Activated naive CD4-positive, alpha-beta T cell treated with anti-CD3 and anti-CD28 coated beads, Interleukin-2, amount 50 U/mL, for 24 hours (primary cell): ENCODE measurements at regions not wholly inside any gene's neighbourhood (a gene's known extent, or its start where the extent isn't known, plus 50 kb on each side); places are given as distances from the start of the nearest gene placed in this dataset.

Experiments used
- H3K27ac Mint-ChIP-seq: one replicate; pipeline ENCODE4 v1.8.0; 2021; ENCODE audit warnings: mild to moderate bottlenecking, mixed read lengths
- H3K27me3 Mint-ChIP-seq: one replicate; pipeline ENCODE4 v1.8.0; 2021; ENCODE audit warnings: mixed read lengths
- H3K36me3 Mint-ChIP-seq: one replicate; pipeline ENCODE4 v1.8.0; 2021; ENCODE audit warnings: mixed read lengths
- H3K4me1 Mint-ChIP-seq: one replicate; pipeline ENCODE4 v1.8.0; 2021; ENCODE audit warnings: mixed read lengths
- H3K4me3 Mint-ChIP-seq: one replicate; pipeline ENCODE4 v1.8.0; 2021; ENCODE audit warnings: mild to moderate bottlenecking, mixed read lengths
- H3K9me3 Mint-ChIP-seq: one replicate; pipeline ENCODE4 v1.8.0; 2021; ENCODE audit warnings: mixed read lengths

- H3K4me3 Mint-ChIP-seq = no peak overlapping the region
- no peak overlapping the region for H3K27ac Mint-ChIP-seq
- H3K36me3 Mint-ChIP-seq = no peaks in the 10 kb centered on the region
- H3K4me1 Mint-ChIP-seq = peaks cover 31% of the 10 kb centered on the region
- no peaks in the 10 kb centered on the region for H3K9me3 Mint-ChIP-seq
- H3K27me3 Mint-ChIP-seq = no peaks in the 10 kb centered on the region
Measured at GRCh38 chrX:39360101-39360500, 558.8 kb downstream of the MID1IP1 start.

GRCh38 chrX:39361736-39362135 lies 560.5 kb downstream of the MID1IP1 start:
- Mint-ChIP-seq H3K36me3 (no peaks in the 10 kb centered on the region), H3K4me1 (peaks cover 22% of the 10 kb centered on the region), H3K4me3 (no peak overlapping the region), H3K9me3 (no peaks in the 10 kb centered on the region), H3K27ac (no peak overlapping the region), H3K27me3 (no peaks in the 10 kb centered on the region)

- Mint-ChIP-seq H3K4me1 (peaks cover 12% of the 10 kb centered on the region), H3K27me3 (no peaks in the 10 kb centered on the region), H3K4me3 (no peak overlapping the region), H3K27ac (no peak overlapping the region), H3K9me3 (no peaks in the 10 kb centered on the region), H3K36me3 (no peaks in the 10 kb centered on the region)
Measured at GRCh38 chrX:39367416-39367815, 566.2 kb downstream of the MID1IP1 start.

GRCh38 chrX:39372115-39372514 lies 570.9 kb downstream of the MID1IP1 start:
- Mint-ChIP-seq H3K9me3 (no peaks in the 10 kb centered on the region), H3K27ac (no peak overlapping the region), H3K27me3 (no peaks in the 10 kb centered on the region), H3K36me3 (no peaks in the 10 kb centered on the region), H3K4me3 (no peak overlapping the region), H3K4me1 (no peaks in the 10 kb centered on the region)

- Mint-ChIP-seq H3K27ac (no peak overlapping the region), H3K9me3 (no peaks in the 10 kb centered on the region)
Measured at GRCh38 chrX:39377157-39377556, 575.9 kb downstream of the MID1IP1 start.

GRCh38 chrX:39377773-39378172 lies 576.5 kb downstream of the MID1IP1 start:
- Mint-ChIP-seq H3K27me3 (no peaks in the 10 kb centered on the region), H3K4me3 (no peak overlapping the region), H3K4me1 (no peaks in the 10 kb centered on the region), H3K36me3 (no peaks in the 10 kb centered on the region), H3K9me3 (no peaks in the 10 kb centered on the region), H3K27ac (no peak overlapping the region)

More at GRCh38 chrX:39377157-39377556, 575.9 kb downstream of the MID1IP1 start:
- Mint-ChIP-seq H3K4me1 (no peaks in the 10 kb centered on the region), H3K36me3 (no peaks in the 10 kb centered on the region), H3K27me3 (no peaks in the 10 kb centered on the region), H3K4me3 (no peak overlapping the region)

GRCh38 chrX:39381422-39381821 lies 580.2 kb downstream of the MID1IP1 start:
- H3K9me3 Mint-ChIP-seq = no peaks in the 10 kb centered on the region
- no peak overlapping the region for H3K27ac Mint-ChIP-seq
- no peak overlapping the region for H3K4me3 Mint-ChIP-seq
- no peaks in the 10 kb centered on the region for H3K27me3 Mint-ChIP-seq
- H3K36me3 Mint-ChIP-seq = no peaks in the 10 kb centered on the region
- peaks cover 9% of the 10 kb centered on the region for H3K4me1 Mint-ChIP-seq

- H3K36me3 Mint-ChIP-seq = no peaks in the 10 kb centered on the region
- no peaks in the 10 kb centered on the region for H3K27me3 Mint-ChIP-seq
Measured at GRCh38 chrX:39384996-39385395, 583.7 kb downstream of the MID1IP1 start.

GRCh38 chrX:39388730-39389129 lies 587.5 kb downstream of the MID1IP1 start:
- Mint-ChIP-seq H3K9me3 (no peaks in the 10 kb centered on the region), H3K4me1 (peaks cover 20% of the 10 kb centered on the region), H3K36me3 (no peaks in the 10 kb centered on the region), H3K27me3 (no peaks in the 10 kb centered on the region), H3K27ac (no peak overlapping the region), H3K4me3 (no peak overlapping the region)

More at GRCh38 chrX:39384996-39385395, 583.7 kb downstream of the MID1IP1 start:
- Mint-ChIP-seq H3K4me3 (no peak overlapping the region), H3K27ac (no peak overlapping the region), H3K9me3 (no peaks in the 10 kb centered on the region), H3K4me1 (peaks cover 9% of the 10 kb centered on the region)

GRCh38 chrX:39396358-39396995 lies 595.2 kb downstream of the MID1IP1 start:
- Mint-ChIP-seq H3K9me3 (no peaks in the 10 kb centered on the region), H3K27ac (no peak overlapping the region), H3K36me3 (no peaks in the 10 kb centered on the region), H3K4me3 (no peak overlapping the region), H3K27me3 (no peaks in the 10 kb centered on the region), H3K4me1 (peaks cover 29% of the 10 kb centered on the region)

GRCh38 chrX:39397561-39398199 lies 596.4 kb downstream of the MID1IP1 start:
- H3K4me3 Mint-ChIP-seq = no peak overlapping the region
- no peaks in the 10 kb centered on the region for H3K27me3 Mint-ChIP-seq
- H3K36me3 Mint-ChIP-seq = no peaks in the 10 kb centered on the region
- no peak overlapping the region for H3K27ac Mint-ChIP-seq
- H3K4me1 Mint-ChIP-seq = peaks cover 34% of the 10 kb centered on the region
- H3K9me3 Mint-ChIP-seq = no peaks in the 10 kb centered on the region

- no peak overlapping the region for H3K27ac Mint-ChIP-seq
- no peaks in the 10 kb centered on the region for H3K36me3 Mint-ChIP-seq
- H3K27me3 Mint-ChIP-seq = no peaks in the 10 kb centered on the region
- peaks cover 33% of the 10 kb centered on the region for H3K4me1 Mint-ChIP-seq
- H3K4me3 Mint-ChIP-seq = no peak overlapping the region
- no peaks in the 10 kb centered on the region for H3K9me3 Mint-ChIP-seq
Measured at GRCh38 chrX:39398215-39398962, 597.1 kb downstream of the MID1IP1 start.

GRCh38 chrX:39398963-39399261 lies 597.7 kb downstream of the MID1IP1 start:
- H3K27me3 Mint-ChIP-seq = no peaks in the 10 kb centered on the region
- no peak overlapping the region for H3K4me3 Mint-ChIP-seq
- H3K4me1 Mint-ChIP-seq = peaks cover 28% of the 10 kb centered on the region

GRCh38 chrX:39399387-39399786 lies 598.1 kb downstream of the MID1IP1 start:
- H3K4me3 Mint-ChIP-seq = no peak overlapping the region
- peaks cover 26% of the 10 kb centered on the region for H3K4me1 Mint-ChIP-seq
- no peak overlapping the region for H3K27ac Mint-ChIP-seq
- H3K36me3 Mint-ChIP-seq = no peaks in the 10 kb centered on the region
- H3K27me3 Mint-ChIP-seq = no peaks in the 10 kb centered on the region
- H3K9me3 Mint-ChIP-seq = no peaks in the 10 kb centered on the region

More at GRCh38 chrX:39398963-39399261, 597.7 kb downstream of the MID1IP1 start:
- Mint-ChIP-seq H3K27ac (no peak overlapping the region), H3K9me3 (no peaks in the 10 kb centered on the region), H3K36me3 (no peaks in the 10 kb centered on the region)

GRCh38 chrX:39401483-39402110 lies 600.3 kb downstream of the MID1IP1 start:
- H3K27me3 Mint-ChIP-seq = no peaks in the 10 kb centered on the region

GRCh38 chrX:39402158-39402557 lies 600.9 kb downstream of the MID1IP1 start:
- H3K36me3 Mint-ChIP-seq = no peaks in the 10 kb centered on the region
- H3K4me1 Mint-ChIP-seq = peaks cover 26% of the 10 kb centered on the region
- no peak overlapping the region for H3K4me3 Mint-ChIP-seq
- no peaks in the 10 kb centered on the region for H3K9me3 Mint-ChIP-seq
- H3K27ac Mint-ChIP-seq = no peak overlapping the region
- no peaks in the 10 kb centered on the region for H3K27me3 Mint-ChIP-seq

More at GRCh38 chrX:39401483-39402110, 600.3 kb downstream of the MID1IP1 start:
- Mint-ChIP-seq H3K4me3 (no peak overlapping the region), H3K27ac (no peak overlapping the region), H3K9me3 (no peaks in the 10 kb centered on the region), H3K4me1 (peaks cover 26% of the 10 kb centered on the region), H3K36me3 (no peaks in the 10 kb centered on the region)
